ENCODE measurements at regions not wholly inside any gene's neighbourhood (a gene's known extent, or its start where the extent isn't known, plus 50 kb on each side); places are given as distances from the start of the nearest gene placed in this dataset.
A peak's percentile ranks its signal among the peaks of the same experiment; 100 is the strongest.

DNA sequence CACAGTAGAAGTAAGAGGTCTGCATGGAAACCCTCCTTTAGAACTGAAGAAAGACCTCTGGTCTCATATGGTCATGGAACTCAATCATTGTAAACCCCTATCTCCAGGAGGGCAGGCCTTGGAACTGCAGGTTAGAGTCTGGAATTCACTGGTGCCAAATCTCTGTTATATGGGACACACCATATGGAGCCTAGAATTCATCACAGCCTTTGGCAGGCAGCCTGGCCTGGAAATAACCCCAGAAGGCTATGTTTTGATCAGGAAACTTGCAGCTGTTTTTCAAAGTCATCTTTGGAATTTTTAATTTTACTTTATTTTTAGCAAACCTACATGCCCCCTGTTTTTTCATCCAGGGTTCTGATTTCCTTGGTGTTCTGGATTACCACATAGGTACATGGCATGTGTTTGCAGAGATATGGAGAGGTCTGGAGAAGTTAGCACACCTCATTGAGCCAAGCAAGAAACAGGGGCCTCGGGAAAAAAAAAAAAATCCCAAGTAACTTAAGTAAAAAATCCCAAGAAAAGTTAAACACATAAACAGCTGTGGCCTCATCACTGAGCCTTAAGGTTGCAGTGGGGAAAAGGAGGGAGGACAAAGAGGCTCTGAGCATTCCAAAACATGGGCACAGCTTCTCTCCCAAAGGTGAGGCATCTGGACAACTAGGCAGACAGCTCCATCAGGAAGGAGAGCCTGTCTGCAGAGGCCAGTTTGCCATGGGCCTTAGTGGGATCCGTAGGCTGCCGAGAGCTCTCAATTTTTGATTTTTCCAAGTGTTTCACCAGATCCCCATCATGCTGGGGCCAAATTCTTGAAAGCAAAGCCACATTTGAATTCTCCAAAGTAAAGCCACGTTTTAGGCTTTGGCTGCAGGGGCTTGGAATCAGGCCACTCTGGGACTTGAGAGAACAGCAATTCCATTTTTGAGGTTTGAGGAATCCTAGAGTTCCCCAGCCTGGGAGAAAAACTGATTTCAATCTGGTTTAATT, 339.6 kb upstream of the TBX3 start:
- ATAC-seq (ENCODE audit: insufficient read depth, low FRiP score) = no peak
- Histone ChIP-seq H3K9ac (ENCODE audit: insufficient read depth in 1 of 2, low read length in 2 of 2) (no peak overlapping the region), H3K4me3 (no peak overlapping the region), H3K9me3 (ENCODE audit: control insufficient read depth in 4 of 4, insufficient read depth in 3 of 4, low read length in 3 of 4) (peaks cover 2 to 9% (median 6%) of the 10 kb centered on the region in 4 donors), H3K27ac (ENCODE audit: low read depth in 1 of 2, low read length in 1 of 2) (no peak overlapping the region), H3K36me3 (ENCODE audit: control insufficient read depth in 4 of 4, insufficient read depth in 4 of 4, low read length in 4 of 4) (no peaks in the 10 kb centered on the region), H3K27me3 (ENCODE audit: control insufficient read depth in 3 of 3, insufficient read depth in 3 of 3, low read length in 2 of 3) (no peaks in the 10 kb centered on the region), H3K4me1 (ENCODE audit: control insufficient read depth in 5 of 5, insufficient read depth in 5 of 5, low read length in 5 of 5) (peaks cover 0 to 23% (median 5%) of the 10 kb centered on the region in 5 donors)
- peak; percentile 85 to 94 (median 93) for DNase-seq
- TF ChIP-seq, protein P1, sequence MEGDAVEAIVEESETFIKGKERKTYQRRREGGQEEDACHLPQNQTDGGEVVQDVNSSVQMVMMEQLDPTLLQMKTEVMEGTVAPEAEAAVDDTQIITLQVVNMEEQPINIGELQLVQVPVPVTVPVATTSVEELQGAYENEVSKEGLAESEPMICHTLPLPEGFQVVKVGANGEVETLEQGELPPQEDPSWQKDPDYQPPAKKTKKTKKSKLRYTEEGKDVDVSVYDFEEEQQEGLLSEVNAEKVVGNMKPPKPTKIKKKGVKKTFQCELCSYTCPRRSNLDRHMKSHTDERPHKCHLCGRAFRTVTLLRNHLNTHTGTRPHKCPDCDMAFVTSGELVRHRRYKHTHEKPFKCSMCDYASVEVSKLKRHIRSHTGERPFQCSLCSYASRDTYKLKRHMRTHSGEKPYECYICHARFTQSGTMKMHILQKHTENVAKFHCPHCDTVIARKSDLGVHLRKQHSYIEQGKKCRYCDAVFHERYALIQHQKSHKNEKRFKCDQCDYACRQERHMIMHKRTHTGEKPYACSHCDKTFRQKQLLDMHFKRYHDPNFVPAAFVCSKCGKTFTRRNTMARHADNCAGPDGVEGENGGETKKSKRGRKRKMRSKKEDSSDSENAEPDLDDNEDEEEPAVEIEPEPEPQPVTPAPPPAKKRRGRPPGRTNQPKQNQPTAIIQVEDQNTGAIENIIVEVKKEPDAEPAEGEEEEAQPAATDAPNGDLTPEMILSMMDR (IDR thresholded peaks at IDR 0.05; ENCODE audit: control extremely low read depth, extremely low read depth) = no peak
- 70 to 75% methylated on average over 4 of the region's 4 CpGs for WGBS, 2 donors

DNA sequence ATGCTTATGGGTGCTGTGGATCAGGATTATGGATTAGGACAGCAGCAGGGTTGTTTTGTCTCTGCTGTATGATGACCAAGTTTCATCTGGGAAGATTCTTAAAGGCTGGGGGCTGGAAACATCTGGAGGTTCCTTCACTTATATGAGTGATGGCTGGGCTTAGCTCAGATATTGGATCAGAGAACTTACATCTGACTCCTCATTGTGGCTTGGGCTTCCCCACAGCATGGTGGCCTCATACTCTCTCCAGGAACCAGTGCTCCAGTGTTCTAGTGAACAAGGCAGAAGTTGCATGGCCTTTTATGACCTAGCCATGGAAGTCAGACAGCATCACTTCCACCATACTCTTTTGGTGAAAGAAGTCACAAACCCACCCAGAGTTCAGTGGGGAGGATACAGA, 336.1 kb upstream of the TBX3 start:
- Histone ChIP-seq H3K9ac (ENCODE audit: insufficient read depth in 1 of 2, low read length in 2 of 2) (no peak overlapping the region), H3K4me1 (ENCODE audit: control insufficient read depth in 5 of 5, insufficient read depth in 5 of 5, low read length in 5 of 5) (peaks cover 0 to 19% (median 5%) of the 10 kb centered on the region in 5 donors), H3K36me3 (ENCODE audit: control insufficient read depth in 4 of 4, insufficient read depth in 4 of 4, low read length in 4 of 4) (no peaks in the 10 kb centered on the region), H3K4me3 (no peak overlapping the region), H3K27ac (ENCODE audit: low read depth in 1 of 2, low read length in 1 of 2) (no peak overlapping the region), H3K9me3 (ENCODE audit: control insufficient read depth in 4 of 4, insufficient read depth in 3 of 4, low read length in 3 of 4) (peaks cover 2 to 9% (median 6%) of the 10 kb centered on the region in 4 donors), H3K27me3 (ENCODE audit: control insufficient read depth in 3 of 3, insufficient read depth in 3 of 3, low read length in 2 of 3) (no peaks in the 10 kb centered on the region)
- DNase-seq (no peak), ATAC-seq (ENCODE audit: insufficient read depth, low FRiP score) (no peak)
- TF ChIP-seq, protein P1 (IDR thresholded peaks at IDR 0.05; ENCODE audit: control extremely low read depth, extremely low read depth) = no peak

DNA sequence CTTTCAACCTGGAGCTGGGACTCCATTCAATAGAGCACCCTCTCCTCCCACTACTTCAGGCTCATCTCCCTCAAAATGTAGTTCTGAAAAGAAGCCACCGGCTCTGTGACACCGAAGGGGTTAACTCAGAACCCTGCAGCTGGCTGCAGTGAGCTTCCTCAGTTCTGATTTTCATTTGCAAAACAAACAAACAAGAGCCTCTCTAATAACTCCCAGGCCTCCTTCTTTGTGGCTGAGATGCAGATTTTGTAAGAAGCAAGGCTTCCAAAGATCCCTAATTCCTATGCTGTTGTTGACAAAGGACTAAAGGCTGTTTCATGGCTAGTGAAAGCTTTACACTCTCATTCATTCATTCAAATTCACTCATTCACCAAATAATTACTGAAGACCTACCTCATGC, 333.4 kb upstream of the TBX3 start:
- no peak overlapping the region for H3K4me3 ChIP-seq
- no peaks in the 10 kb centered on the region for H3K36me3 ChIP-seq (ENCODE audit: control insufficient read depth in 4 of 4, insufficient read depth in 4 of 4, low read length in 4 of 4)
- DNase-seq = no peak
- TF ChIP-seq, protein P1 (IDR thresholded peaks at IDR 0.05; ENCODE audit: control extremely low read depth, extremely low read depth) = no peak
- no peak overlapping the region for H3K27ac ChIP-seq (ENCODE audit: low read depth in 1 of 2, low read length in 1 of 2)
- H3K9ac ChIP-seq (ENCODE audit: insufficient read depth in 1 of 2, low read length in 2 of 2) = no peak overlapping the region
- 70 to 93% methylated on average over 2 of the region's 2 CpGs for WGBS, 2 donors
- H3K4me1 ChIP-seq (ENCODE audit: control insufficient read depth in 5 of 5, insufficient read depth in 5 of 5, low read length in 5 of 5) = peaks cover 0 to 22% (median 0%) of the 10 kb centered on the region in 5 donors
- no peaks in the 10 kb centered on the region for H3K27me3 ChIP-seq (ENCODE audit: control insufficient read depth in 3 of 3, insufficient read depth in 3 of 3, low read length in 2 of 3)
- no peak for ATAC-seq (ENCODE audit: insufficient read depth, low FRiP score)
- peaks cover 2 to 9% (median 6%) of the 10 kb centered on the region in 4 donors for H3K9me3 ChIP-seq (ENCODE audit: control insufficient read depth in 4 of 4, insufficient read depth in 3 of 4, low read length in 3 of 4)
